ENCODE measurements at regions not wholly inside any gene's neighbourhood (a gene's known extent, or its start where the extent isn't known, plus 50 kb on each side); places are given as distances from the start of the nearest gene placed in this dataset.

- ATAC-seq (ENCODE audit: low read depth), result no peak
- H3K27ac ChIP-seq (ENCODE audit: insufficient read depth, low read length), result no peak overlapping the region
- H3K4me1 ChIP-seq (ENCODE audit: control insufficient read depth, insufficient read depth, low read length), result no peaks in the 10 kb centered on the region
- no peak overlapping the region for H2AFZ ChIP-seq (replicated peaks; ENCODE audit: low read length, poor library complexity)
- no peak overlapping the region for H3K4ac ChIP-seq (ENCODE audit: low read depth, low read length)
- H2AK5ac ChIP-seq (ENCODE audit: low read depth, low read length), result no peak overlapping the region
- dilution Hi-C loops (cut with HindIII; ENCODE audit: low sequenced_read_pairs, unreplicated experiment) (no loop called here), intact Hi-C loops (cut with micrococcal nuclease) (no loop called here), in situ Hi-C loops (cut with MboI; ENCODE audit: low sequenced_read_pairs) (no loop called here)
- ChIA-PET CTCF (no interaction called here), POLR2A (ENCODE audit: unreplicated experiment) (no interaction called here)
- H4K8ac ChIP-seq (ENCODE audit: low read depth in 2 of 2, low read length in 2 of 2), result no peak overlapping the region
- WGBS, 2 experiments (ENCODE audit: extremely low coverage in 2 of 2, insufficient read length in 1 of 2), result 50% methylated on average over 1 of the region's 5 CpGs; no CpG with 5 or more reads in 1 of the 2 experiments
- H3K4me2 ChIP-seq (ENCODE audit: low read depth, low read length), result no peak overlapping the region
- no peak overlapping the region for H3K18ac ChIP-seq (ENCODE audit: low read depth, low read length)
- no peak overlapping the region for H2AK9ac ChIP-seq (replicated peaks; ENCODE audit: low read depth, low read length, poor library complexity)
- H3K27me3 ChIP-seq (ENCODE audit: control insufficient read depth, insufficient read depth, low read length), result peaks cover 20% of the 10 kb centered on the region
- no peak overlapping the region for H4K91ac ChIP-seq (ENCODE audit: insufficient read depth, low read depth, low read length)
- DNase-seq, result no peak
- TF ChIP-seq BHLHE40 (IDR thresholded peaks at IDR 0.05; ENCODE audit: low read depth, low read length) (no peak), NFE2L2 (IDR thresholded peaks at IDR 0.05; ENCODE audit: low read depth, low read length) (no peak)
- H3K14ac ChIP-seq (replicated peaks; ENCODE audit: low read depth, low read length), result no peak overlapping the region
- no peaks in the 10 kb centered on the region for H3K9me3 ChIP-seq (ENCODE audit: control insufficient read depth, insufficient read depth, low read length)
- no peak overlapping the region for H2BK5ac ChIP-seq (ENCODE audit: low read depth, low read length, poor library complexity, severe bottlenecking)
- no peak overlapping the region for H3K9ac ChIP-seq (ENCODE audit: low read depth, low read length)
- H3K36me3 ChIP-seq (ENCODE audit: control insufficient read depth, insufficient read depth, low read length), result no peaks in the 10 kb centered on the region
- H2BK15ac ChIP-seq (ENCODE audit: low read depth, low read length), result no peak overlapping the region
- no TSS peak for BruUV-seq (replicated peaks)
- H2BK20ac ChIP-seq (ENCODE audit: low read depth, low read length), result no peak overlapping the region
- H3K79me1 ChIP-seq (ENCODE audit: low read depth in 1 of 2, low read length in 2 of 2), result no peaks in the 10 kb centered on the region
- H3K4me3 ChIP-seq (ENCODE audit: insufficient read depth, low read depth, low read length), result no peak overlapping the region
- H3K23ac ChIP-seq (ENCODE audit: low read depth, low read length), result no peak overlapping the region
- H4K5ac ChIP-seq (ENCODE audit: low read depth, low read length), result no peak overlapping the region
- no peaks in the 10 kb centered on the region for H4K20me1 ChIP-seq (ENCODE audit: insufficient read depth, low read length)
- H3K56ac ChIP-seq (ENCODE audit: extremely low read depth, insufficient read depth, low read length), result no peak overlapping the region
- no peaks in the 10 kb centered on the region for H3K9me1 ChIP-seq (ENCODE audit: insufficient read depth, low read length)
- H2BK120ac ChIP-seq (ENCODE audit: low read depth, low read length), result no peak overlapping the region
Measured at GRCh38 chr1:223034270-223034798, 108.7 kb downstream of the TLR5 start.
